GM18951 (cell line): ENCODE measurements at regions not wholly inside any gene's neighbourhood (a gene's known extent, or its start where the extent isn't known, plus 50 kb on each side); places are given as distances from the start of the nearest gene placed in this dataset.

ENCODE experiments used
- POLR2A ChIP-seq: IDR thresholded peaks from 4 replicates; pipeline ENCODE4 v1.6.1; 2011; ENCODE audit warnings: mild to moderate bottlenecking; ENCODE audit not compliant: insufficient read length, insufficient read depth; ENCODE audit errors: extremely low read depth
- in situ Hi-C: fragments of 300-500 bp; cut with MboI; formaldehyde crosslinking; loops from one replicate; pipeline ENCODE4 v1.12.0; 2022; ENCODE audit warnings: low sequenced_read_pairs, mixed read lengths, inconsistent platforms; ENCODE audit not compliant: unreplicated experiment

DNA sequence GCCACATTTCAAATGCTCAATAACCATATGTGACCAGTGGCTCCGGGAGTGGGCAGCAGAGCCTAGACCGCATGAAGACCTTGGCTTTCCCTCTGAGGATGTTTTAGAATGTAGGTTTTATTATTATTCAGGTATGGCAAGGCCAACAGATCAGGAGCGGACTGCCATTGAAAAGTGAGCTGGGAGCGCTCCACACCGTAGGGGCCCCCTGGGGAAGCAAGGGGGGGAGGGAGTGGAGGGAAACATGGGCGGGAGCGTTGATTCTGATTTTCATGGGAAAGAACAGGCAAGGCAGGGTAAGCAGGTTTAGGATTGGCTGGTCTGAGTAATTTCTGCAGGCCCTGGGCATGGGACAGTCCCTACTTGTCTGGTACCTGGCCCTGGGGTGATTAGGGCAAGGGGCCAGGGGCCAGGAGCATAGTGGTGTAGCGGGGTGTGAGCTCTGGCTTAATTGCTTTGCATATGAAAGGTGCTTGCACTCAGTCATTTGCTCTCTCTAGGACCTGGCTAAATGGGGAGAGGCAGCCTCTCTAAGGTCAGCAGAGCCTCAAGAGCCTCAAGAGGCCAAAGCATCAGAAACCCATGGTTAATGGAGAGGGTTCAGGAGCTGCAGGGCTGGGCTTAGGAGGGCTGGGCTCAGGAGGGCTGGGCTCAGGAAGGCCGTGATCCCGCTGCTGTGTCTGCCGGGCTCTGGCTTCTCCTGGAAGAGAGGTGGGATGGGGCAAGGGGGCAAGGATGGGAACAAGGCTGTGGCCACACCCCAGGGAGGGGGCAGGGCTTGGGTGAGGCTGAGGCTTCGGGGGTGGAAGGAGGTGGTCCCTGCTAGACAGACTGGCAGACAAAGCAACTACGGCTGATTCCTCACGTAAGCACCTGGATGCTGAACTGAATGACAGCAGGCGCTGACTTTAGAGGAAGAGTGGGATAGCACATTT, 82.0 kb upstream of the WASF3 start:
- in situ Hi-C loops: no loop called here
- TF ChIP-seq POLR2A: no peak

DNA sequence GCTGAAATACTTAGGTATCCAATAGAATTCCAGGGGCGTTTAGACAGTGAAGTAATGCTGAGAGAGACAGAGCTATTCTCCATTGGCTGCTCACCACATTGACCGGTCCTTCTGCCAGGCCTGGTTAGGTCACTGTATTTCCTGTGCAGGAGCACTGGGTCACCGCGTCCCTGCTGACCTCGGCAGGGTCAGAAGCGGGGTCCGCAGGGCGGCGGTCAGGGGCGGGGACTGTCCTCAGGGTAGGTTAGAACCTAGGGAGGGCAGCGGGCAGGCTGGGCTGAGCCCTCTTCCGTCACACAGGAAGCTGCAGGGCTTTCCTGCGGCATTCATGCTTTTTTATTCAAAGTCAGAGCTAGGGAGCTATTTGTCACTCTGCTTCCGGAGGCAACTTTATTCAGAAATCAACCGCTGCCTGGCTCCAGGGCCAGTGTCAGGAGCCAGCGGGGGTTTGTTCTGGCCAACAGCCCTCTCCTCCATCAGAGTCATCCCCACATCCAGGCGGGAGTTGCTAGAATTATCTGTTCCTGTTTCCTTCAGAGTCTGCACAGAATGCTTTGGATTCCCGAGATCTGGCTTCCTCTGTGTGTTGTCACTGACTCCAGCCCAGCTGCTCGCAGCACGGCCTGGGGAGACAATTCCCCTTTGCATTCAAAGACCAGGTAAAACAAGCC, 81.2 kb upstream of the WASF3 start:
- in situ Hi-C loops: no loop called here

DNA sequence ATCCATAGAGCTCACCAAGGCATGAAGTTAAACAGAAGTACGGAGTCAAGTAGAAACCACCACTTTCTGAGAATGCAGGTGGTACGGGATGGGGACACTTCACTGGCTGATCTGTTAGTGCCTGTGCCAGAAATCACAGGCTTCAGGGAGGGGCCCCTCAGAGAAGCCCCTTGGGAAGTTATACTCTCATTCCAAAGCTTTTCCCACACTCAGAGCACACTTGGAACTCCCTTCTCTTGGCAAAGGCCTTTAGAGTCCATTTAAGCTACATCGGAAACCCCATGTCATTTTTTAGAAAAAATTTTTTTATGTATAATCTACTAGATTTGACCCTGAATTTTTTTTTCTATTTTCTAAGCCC, 80.7 kb upstream of the WASF3 start:
- no peak for TF ChIP-seq POLR2A
- in situ Hi-C loops: no loop called here

More for the DNA sequence above, 81.2 kb upstream of the WASF3 start:
- TF ChIP-seq POLR2A: no peak

DNA sequence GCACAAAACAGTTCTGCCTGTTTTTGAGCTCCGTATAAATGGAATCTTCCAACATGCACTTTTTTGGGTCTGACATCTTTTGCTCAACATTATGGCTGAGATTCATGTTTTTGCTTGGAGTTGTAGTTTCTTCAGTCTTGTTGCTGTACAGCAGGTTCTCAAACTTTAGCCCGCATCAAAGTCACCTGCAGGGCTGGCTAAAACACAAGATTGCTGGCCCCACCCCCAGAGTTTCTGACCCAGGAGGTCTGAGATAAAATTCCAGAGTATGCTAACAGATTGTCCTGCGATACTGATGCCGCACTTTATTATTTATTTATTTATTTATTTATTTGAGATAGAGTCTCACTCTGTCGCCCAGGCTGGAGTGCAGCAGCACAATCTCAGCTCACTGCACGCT, 79.8 kb upstream of the WASF3 start:
- no peak for TF ChIP-seq POLR2A
- in situ Hi-C loops: no loop called here

DNA sequence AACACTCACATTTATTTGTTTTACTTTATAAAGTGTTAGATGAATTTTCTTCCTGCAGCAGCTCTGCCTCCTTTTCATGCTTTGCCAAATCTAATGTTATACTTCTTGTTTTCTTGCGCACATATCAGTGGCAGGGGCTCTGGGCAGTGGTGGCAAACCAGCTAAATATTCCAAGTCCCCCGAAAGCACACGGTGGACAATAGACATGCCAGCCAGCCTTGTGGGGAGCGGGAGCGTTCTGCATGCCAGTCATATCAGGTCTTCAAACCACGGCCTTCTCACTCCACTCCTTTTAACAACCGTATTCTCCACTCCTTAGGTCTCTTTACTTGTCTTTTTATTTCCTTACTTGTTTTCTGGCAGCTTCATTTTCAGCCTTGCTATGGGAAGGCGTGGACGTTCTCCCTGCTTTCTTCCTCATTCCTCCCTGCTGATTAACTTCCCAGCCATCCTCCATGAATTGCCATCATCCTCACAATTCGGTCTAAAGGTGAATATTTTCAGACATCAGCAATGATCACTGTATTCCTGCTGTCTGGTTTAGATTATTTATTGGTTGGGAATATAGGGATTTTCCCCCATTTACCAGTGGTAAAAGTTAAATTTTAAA, 77.1 kb upstream of the WASF3 start:
- in situ Hi-C loops: no loop called here
- TF ChIP-seq POLR2A: no peak

DNA sequence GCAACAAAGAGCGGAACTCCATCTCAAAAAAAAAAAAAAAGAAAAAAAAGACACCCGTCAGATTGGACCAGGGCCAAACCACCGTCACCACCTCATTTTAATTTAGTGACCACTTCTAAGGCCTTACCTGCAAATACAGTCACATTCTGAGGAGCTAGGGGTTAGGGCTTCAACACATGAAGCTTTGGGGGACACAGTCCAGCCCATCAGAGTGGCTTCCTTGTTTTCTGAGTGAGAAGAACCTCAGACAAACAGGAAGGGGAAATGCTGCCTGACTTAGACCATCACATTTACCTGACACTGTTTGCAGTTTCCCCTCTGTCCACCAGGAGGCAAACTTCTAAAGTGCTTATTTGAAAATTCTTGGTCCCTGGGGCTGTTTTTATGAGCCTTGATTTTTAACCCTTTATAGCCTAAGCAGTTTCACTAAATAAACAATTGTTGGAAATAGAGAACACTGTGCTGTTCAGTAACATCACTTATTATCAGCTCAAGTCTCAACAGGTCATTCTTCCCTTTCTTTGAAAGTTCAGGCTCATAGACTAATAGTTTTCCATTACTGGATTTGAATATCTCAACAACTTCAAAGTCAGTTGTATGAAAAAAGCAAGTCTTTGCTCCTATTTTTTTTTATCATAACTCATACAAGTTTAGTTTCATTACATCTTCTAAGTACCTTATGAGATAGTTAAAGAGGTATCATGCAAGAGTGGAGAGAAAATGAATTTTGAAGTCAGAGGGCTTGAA, 74.9 kb upstream of the WASF3 start:
- no peak for TF ChIP-seq POLR2A
- in situ Hi-C loops: no loop called here

DNA sequence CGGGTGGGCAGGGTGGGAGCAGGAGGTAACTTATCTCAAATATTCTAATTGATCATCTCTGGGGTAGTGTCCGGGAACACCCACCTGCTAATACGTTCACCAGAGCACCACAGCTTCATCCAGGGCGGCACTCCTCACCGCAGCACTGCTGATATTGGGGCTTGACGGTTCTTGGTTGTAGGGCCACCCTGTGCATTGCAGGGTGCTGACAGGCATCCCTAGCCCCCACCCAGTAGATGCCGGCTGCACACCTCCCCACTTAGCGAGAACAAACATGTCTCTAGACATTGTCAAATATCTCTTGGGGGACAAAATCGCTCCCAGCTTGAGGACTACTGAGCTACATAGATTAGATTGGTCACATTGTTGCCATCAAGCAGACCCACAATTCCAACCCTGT, 73.9 kb upstream of the WASF3 start:
- no peak for TF ChIP-seq POLR2A
- in situ Hi-C loops: no loop called here

DNA sequence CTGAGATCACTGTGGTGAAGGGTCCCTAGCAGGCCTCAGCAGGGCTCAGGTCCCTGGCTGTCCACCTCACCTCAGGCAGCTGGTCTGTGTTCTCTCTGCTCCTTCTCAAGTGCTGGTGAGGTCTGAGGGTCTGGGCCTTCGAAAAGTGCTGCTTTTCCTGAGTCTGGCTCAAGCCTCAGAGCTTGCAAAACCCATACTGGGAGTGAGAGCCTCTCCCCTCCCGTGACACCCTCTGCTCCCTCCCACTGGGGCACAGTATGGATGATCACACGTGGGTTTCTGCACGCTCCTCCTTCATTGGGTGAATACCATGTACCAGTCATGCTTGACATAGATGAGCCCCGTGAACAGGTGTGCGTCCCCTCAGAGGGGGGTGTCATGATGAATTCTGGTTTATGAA, 73.3 kb upstream of the WASF3 start:
- in situ Hi-C loops: no loop called here
- no peak for TF ChIP-seq POLR2A

DNA sequence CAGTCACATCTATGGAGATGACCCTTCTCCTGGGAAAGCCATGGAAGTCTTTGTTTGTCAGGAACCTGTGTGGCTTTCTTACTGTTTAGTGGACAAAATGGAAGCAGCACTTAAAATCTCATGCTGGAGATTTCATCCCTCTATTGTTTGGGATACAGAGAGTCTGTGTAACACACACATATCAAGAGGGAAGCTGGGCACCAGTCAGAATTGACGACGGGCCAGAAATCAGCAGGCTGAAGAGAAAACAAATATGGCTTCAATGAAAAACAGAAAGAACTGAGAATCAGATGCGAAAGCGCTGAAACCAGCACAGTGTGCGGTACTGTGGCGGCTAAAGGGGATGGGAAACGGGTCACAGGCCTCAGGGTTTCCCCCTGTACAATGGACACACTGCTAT, 72.2 kb upstream of the WASF3 start:
- TF ChIP-seq POLR2A: no peak
- in situ Hi-C loops: no loop called here

DNA sequence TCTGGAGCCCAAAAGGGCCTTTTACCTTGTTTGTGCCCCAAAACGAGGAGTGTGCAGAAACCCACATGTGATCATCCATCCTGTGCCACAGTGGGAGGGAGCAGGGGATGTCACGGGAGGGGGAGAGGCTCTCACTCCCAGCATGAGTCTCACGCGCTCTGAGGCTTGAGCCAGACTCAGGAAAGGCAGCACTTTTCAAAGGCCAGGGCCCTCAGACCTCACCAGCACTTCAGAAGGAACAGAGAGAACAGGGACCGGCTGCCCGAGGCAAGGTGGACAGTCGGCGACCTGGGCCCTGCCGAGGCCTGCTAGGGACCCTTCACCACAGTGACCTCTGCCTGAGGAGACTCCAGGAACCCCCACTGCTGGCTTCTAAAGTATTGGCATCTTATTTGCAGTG, 71.7 kb upstream of the WASF3 start:
- in situ Hi-C loops: no loop called here
- no peak for TF ChIP-seq POLR2A

DNA sequence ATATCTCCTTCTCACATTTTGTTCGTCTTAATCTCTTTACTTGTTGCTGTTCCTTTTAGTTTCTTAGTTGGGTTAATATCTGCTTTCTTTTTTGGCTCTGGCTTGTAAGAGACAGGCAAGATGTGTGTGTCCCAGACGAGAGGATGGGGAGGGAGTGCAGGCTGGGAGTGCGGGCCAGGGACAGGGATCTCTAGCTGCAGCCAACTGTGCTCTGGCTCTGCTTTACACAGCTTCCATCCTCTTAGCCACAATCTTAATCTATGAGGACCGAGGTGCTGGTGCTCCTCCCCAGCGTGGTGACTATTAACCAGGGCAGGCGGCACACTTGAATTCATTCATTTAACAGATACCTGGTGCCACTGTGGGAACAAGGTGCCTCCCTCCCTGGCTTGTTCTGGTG, 70.9 kb upstream of the WASF3 start:
- in situ Hi-C loops: no loop called here
- TF ChIP-seq POLR2A: no peak

DNA sequence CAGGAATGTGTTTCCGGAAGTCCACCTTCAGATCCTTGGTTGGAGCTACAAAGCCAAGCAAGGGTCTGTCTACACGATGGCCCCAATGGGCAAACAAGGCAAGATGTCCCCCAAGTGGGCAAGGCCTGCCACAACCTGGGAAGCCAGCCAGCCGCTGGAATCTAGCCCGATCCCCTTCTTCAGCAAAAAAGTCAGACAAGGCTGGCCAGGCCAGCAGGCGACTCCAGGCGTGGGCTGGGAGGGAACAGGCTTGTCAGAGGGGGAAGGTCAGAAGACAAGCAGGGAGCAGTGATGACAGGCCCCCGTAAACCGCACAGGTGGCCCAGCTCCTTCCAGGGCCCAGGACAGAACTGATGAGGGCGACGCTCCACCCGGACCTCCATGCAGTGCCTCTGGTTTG, 69.7 kb upstream of the WASF3 start:
- in situ Hi-C loops: no loop called here
- no peak for TF ChIP-seq POLR2A
